HAP-1 (cell line): ENCODE measurements at regions not wholly inside any gene's neighbourhood (a gene's known extent, or its start where the extent isn't known, plus 50 kb on each side); places are given as distances from the start of the nearest gene placed in this dataset.

Source experiments
- DNase-seq, 2 experiments: peaks; one replicate each; pipeline ENCODE4 v3.0.0-alpha.2; 2016 to 2020; ENCODE audit warnings: low spot score in 2 of 2
- H3K27me3 ChIP-seq: fragments of 250-450 bp; sonication (Bioruptor Pico); 2 replicates; pipeline ENCODE4 v1.5.1; 2020; ENCODE audit warnings: low read depth, mild to moderate bottlenecking, moderate library complexity
- H3K36me3 ChIP-seq: fragments of 250-450 bp; sonication (Bioruptor Pico); replicated peaks from 2 replicates; pipeline ENCODE4 v1.5.1; 2020; ENCODE audit warnings: mild to moderate bottlenecking
- H3K4me1 ChIP-seq: fragments of 250-450 bp; sonication (Bioruptor Pico); 2 replicates; pipeline ENCODE4 v1.5.1; 2020; ENCODE audit warnings: mild to moderate bottlenecking
- H3K4me3 ChIP-seq: fragments of 250-450 bp; sonication (Bioruptor Pico); 2 replicates; pipeline ENCODE4 v1.5.1; 2020; ENCODE audit warnings: mild to moderate bottlenecking, moderate library complexity
- H3K9me3 ChIP-seq: fragments of 250-450 bp; sonication (Bioruptor Pico); 2 replicates; pipeline ENCODE4 v1.5.1; 2020; ENCODE audit warnings: mild to moderate bottlenecking, moderate library complexity
- in situ Hi-C: fragments of 300-500 bp; cut with MboI; formaldehyde crosslinking; loops from 3 replicates; pipeline ENCODE4 v1.14.3; 2020; ENCODE audit warnings: low sequenced_read_pairs, inconsistent platforms, mixed read lengths

GRCh38 chr15:47405365-47406162 lies 311.7 kb upstream of the SEMA6D start:
- H3K9me3 ChIP-seq, result no peaks in the 10 kb centered on the region
- 0 out of 2 replicates have a peak, but pooled peaks cover 2% of the 10 kb centered on the region for H3K27me3 ChIP-seq
- no peak overlapping the region for H3K4me3 ChIP-seq
- DNase-seq, result no peak
- H3K36me3 ChIP-seq, result no peaks in the 10 kb centered on the region
- in situ Hi-C loops, result no loop called here
- no peaks in the 10 kb centered on the region for H3K4me1 ChIP-seq

- in situ Hi-C loops, result no loop called here
- no peaks in the 10 kb centered on the region for H3K27me3 ChIP-seq
- H3K4me1 ChIP-seq, result no peaks in the 10 kb centered on the region
- DNase-seq, result no peak
- H3K4me3 ChIP-seq, result no peak overlapping the region
- H3K36me3 ChIP-seq, result no peaks in the 10 kb centered on the region
- H3K9me3 ChIP-seq, result no peaks in the 10 kb centered on the region
Observed at GRCh38 chr15:47407692-47408091, 309.6 kb upstream of the SEMA6D start.

GRCh38 chr15:47409038-47409437 lies 308.3 kb upstream of the SEMA6D start:
- DNase-seq, result no peak
- H3K36me3 ChIP-seq, result no peaks in the 10 kb centered on the region
- in situ Hi-C loops, result no loop called here
- H3K4me3 ChIP-seq, result no peak overlapping the region
- H3K27me3 ChIP-seq, result no peaks in the 10 kb centered on the region
- no peaks in the 10 kb centered on the region for H3K4me1 ChIP-seq
- H3K9me3 ChIP-seq, result no peaks in the 10 kb centered on the region

- Histone ChIP-seq H3K27me3 (no peaks in the 10 kb centered on the region), H3K36me3 (no peaks in the 10 kb centered on the region), H3K4me3 (no peak overlapping the region), H3K9me3 (no peaks in the 10 kb centered on the region), H3K4me1 (no peaks in the 10 kb centered on the region)
- in situ Hi-C loops, result no loop called here
- no peak for DNase-seq
Observed at GRCh38 chr15:47409600-47409999, 307.7 kb upstream of the SEMA6D start.

GRCh38 chr15:47410247-47410646 lies 307.1 kb upstream of the SEMA6D start:
- no peak for DNase-seq
- no peaks in the 10 kb centered on the region for H3K9me3 ChIP-seq
- in situ Hi-C loops, result no loop called here
- H3K4me3 ChIP-seq, result no peak overlapping the region
- no peaks in the 10 kb centered on the region for H3K4me1 ChIP-seq
- H3K36me3 ChIP-seq, result no peaks in the 10 kb centered on the region
- no peaks in the 10 kb centered on the region for H3K27me3 ChIP-seq

GRCh38 chr15:47411733-47412132 lies 305.6 kb upstream of the SEMA6D start:
- H3K27me3 ChIP-seq, result no peaks in the 10 kb centered on the region
- no peak for DNase-seq
- H3K36me3 ChIP-seq, result no peaks in the 10 kb centered on the region
- H3K4me1 ChIP-seq, result no peaks in the 10 kb centered on the region
- in situ Hi-C loops, result no loop called here
- no peaks in the 10 kb centered on the region for H3K9me3 ChIP-seq
- H3K4me3 ChIP-seq, result no peak overlapping the region

- Histone ChIP-seq H3K4me1 (no peaks in the 10 kb centered on the region), H3K36me3 (no peaks in the 10 kb centered on the region), H3K27me3 (no peaks in the 10 kb centered on the region), H3K4me3 (no peak overlapping the region), H3K9me3 (no peaks in the 10 kb centered on the region)
- in situ Hi-C loops, result no loop called here
- no peak for DNase-seq
Observed at GRCh38 chr15:47412136-47412535, 305.2 kb upstream of the SEMA6D start.

GRCh38 chr15:47412802-47413201 lies 304.5 kb upstream of the SEMA6D start:
- H3K36me3 ChIP-seq, result no peaks in the 10 kb centered on the region
- no peak overlapping the region for H3K4me3 ChIP-seq
- in situ Hi-C loops, result no loop called here
- H3K9me3 ChIP-seq, result no peaks in the 10 kb centered on the region
- H3K27me3 ChIP-seq, result no peaks in the 10 kb centered on the region
- H3K4me1 ChIP-seq, result no peaks in the 10 kb centered on the region
- no peak for DNase-seq

- no peaks in the 10 kb centered on the region for H3K36me3 ChIP-seq
- in situ Hi-C loops, result no loop called here
- H3K4me1 ChIP-seq, result no peaks in the 10 kb centered on the region
- H3K4me3 ChIP-seq, result no peak overlapping the region
- H3K27me3 ChIP-seq, result no peaks in the 10 kb centered on the region
- DNase-seq, result no peak
- no peaks in the 10 kb centered on the region for H3K9me3 ChIP-seq
Observed at GRCh38 chr15:47414207-47414606, 303.1 kb upstream of the SEMA6D start.

- Histone ChIP-seq H3K27me3 (no peaks in the 10 kb centered on the region), H3K36me3 (no peaks in the 10 kb centered on the region), H3K4me1 (no peaks in the 10 kb centered on the region), H3K9me3 (no peaks in the 10 kb centered on the region), H3K4me3 (no peak overlapping the region)
- in situ Hi-C loops, result no loop called here
- DNase-seq, result no peak
Observed at GRCh38 chr15:47415539-47415971, 301.8 kb upstream of the SEMA6D start.

GRCh38 chr15:47422881-47423665 lies 294.2 kb upstream of the SEMA6D start:
- no peak overlapping the region for H3K4me3 ChIP-seq
- no peak for DNase-seq
- H3K27me3 ChIP-seq, result no peaks in the 10 kb centered on the region
- in situ Hi-C loops, result no loop called here
- no peaks in the 10 kb centered on the region for H3K36me3 ChIP-seq
- H3K9me3 ChIP-seq, result no peaks in the 10 kb centered on the region
- no peaks in the 10 kb centered on the region for H3K4me1 ChIP-seq

GRCh38 chr15:47427463-47427862 lies 289.8 kb upstream of the SEMA6D start:
- in situ Hi-C loops, result no loop called here
- Histone ChIP-seq H3K36me3 (no peaks in the 10 kb centered on the region), H3K27me3 (no peaks in the 10 kb centered on the region), H3K9me3 (no peaks in the 10 kb centered on the region), H3K4me3 (no peak overlapping the region), H3K4me1 (no peaks in the 10 kb centered on the region)
- DNase-seq, result no peak

- no peak for DNase-seq
- no peaks in the 10 kb centered on the region for H3K27me3 ChIP-seq
- no peaks in the 10 kb centered on the region for H3K36me3 ChIP-seq
- no peaks in the 10 kb centered on the region for H3K9me3 ChIP-seq
- in situ Hi-C loops, result no loop called here
- no peaks in the 10 kb centered on the region for H3K4me1 ChIP-seq
- H3K4me3 ChIP-seq, result no peak overlapping the region
Observed at GRCh38 chr15:47429376-47429775, 287.9 kb upstream of the SEMA6D start.

- Histone ChIP-seq H3K9me3 (no peaks in the 10 kb centered on the region), H3K27me3 (no peaks in the 10 kb centered on the region), H3K4me1 (no peaks in the 10 kb centered on the region), H3K4me3 (no peak overlapping the region), H3K36me3 (no peaks in the 10 kb centered on the region)
- in situ Hi-C loops, result no loop called here
- no peak for DNase-seq
Observed at GRCh38 chr15:47431501-47431900, 285.8 kb upstream of the SEMA6D start.
